ENCODE measurements at regions not wholly inside any gene's neighbourhood (a gene's known extent, or its start where the extent isn't known, plus 50 kb on each side); places are given as distances from the start of the nearest gene placed in this dataset.

DNA sequence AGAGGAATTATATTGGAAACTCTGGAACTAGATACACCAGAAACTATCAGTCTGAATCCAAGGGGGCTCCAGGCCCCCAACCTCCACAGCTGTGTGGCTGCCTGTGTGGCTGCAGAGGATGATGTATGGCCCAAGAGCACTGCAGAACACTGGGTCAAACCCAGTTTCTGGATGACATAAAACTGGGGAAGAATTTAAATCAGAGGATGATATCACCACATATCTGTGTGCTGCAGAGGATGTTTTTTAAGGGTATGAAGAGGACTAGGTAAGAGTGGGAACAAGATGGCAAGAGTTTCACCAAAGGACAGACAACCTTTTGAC is 226.4 kb downstream of the SUCLA2 start:
- H3K4me2 ChIP-seq = no peak overlapping the region
- no peaks in the 10 kb centered on the region for H4K20me1 ChIP-seq (ENCODE audit: insufficient read depth, poor library complexity, severe bottlenecking)
- H2AFZ ChIP-seq = no peak overlapping the region
- H3K27me3 ChIP-seq = no peaks in the 10 kb centered on the region
- H3K27ac ChIP-seq = no peak overlapping the region
- H3K9me2 ChIP-seq (replicated peaks; ENCODE audit: insufficient read depth) = no peaks in the 10 kb centered on the region
- DNase-seq (ENCODE audit: low spot score) = no peak
- no peaks in the 10 kb centered on the region for H3K79me2 ChIP-seq
- H3K36me3 ChIP-seq (replicated peaks; ENCODE audit: insufficient read depth, low read depth) = no peaks in the 10 kb centered on the region
- H3K4me3 ChIP-seq = no peak overlapping the region
- TF ChIP-seq EZH2phosphoT487 (IDR thresholded peaks at IDR 0.05; ENCODE audit: low read depth, severe bottlenecking, unreplicated experiment) (no peak), EZH2 (IDR thresholded peaks at IDR 0.05; ENCODE audit: borderline replicate concordance) (no peak)
- TF ChIP-seq, protein P1, sequence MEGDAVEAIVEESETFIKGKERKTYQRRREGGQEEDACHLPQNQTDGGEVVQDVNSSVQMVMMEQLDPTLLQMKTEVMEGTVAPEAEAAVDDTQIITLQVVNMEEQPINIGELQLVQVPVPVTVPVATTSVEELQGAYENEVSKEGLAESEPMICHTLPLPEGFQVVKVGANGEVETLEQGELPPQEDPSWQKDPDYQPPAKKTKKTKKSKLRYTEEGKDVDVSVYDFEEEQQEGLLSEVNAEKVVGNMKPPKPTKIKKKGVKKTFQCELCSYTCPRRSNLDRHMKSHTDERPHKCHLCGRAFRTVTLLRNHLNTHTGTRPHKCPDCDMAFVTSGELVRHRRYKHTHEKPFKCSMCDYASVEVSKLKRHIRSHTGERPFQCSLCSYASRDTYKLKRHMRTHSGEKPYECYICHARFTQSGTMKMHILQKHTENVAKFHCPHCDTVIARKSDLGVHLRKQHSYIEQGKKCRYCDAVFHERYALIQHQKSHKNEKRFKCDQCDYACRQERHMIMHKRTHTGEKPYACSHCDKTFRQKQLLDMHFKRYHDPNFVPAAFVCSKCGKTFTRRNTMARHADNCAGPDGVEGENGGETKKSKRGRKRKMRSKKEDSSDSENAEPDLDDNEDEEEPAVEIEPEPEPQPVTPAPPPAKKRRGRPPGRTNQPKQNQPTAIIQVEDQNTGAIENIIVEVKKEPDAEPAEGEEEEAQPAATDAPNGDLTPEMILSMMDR (IDR thresholded peaks at IDR 0.05; ENCODE audit: poor library complexity) = no peak
- H3K4me1 ChIP-seq (ENCODE audit: insufficient read depth) = no peaks in the 10 kb centered on the region
- H3K9me3 ChIP-seq (ENCODE audit: low read depth) = no peaks in the 10 kb centered on the region

DNA sequence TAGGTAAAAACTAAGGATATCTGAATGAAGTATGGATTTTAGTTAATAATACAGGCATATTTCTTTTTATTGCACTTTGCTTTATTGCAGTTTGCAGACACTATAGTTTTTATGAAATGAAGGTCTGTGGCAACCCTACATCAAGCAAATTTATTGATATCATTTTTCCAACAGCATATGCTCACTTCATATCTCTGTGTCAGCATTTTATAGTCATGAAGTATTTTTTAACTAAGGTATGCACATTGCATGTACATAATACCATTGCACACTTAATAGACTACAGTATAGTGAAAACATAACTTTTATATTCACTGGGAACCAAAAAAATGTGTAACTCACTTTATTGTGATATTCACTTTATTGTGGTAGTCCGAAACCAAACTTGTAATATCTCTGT is 236.3 kb downstream of the SUCLA2 start:
- no peaks in the 10 kb centered on the region for H3K9me2 ChIP-seq (replicated peaks; ENCODE audit: insufficient read depth)
- no peak overlapping the region for H2AFZ ChIP-seq
- TF ChIP-seq EZH2 (IDR thresholded peaks at IDR 0.05; ENCODE audit: borderline replicate concordance) = no peak
- no peak for TF ChIP-seq EZH2phosphoT487 (IDR thresholded peaks at IDR 0.05; ENCODE audit: low read depth, severe bottlenecking, unreplicated experiment)
- TF ChIP-seq, protein P1 (IDR thresholded peaks at IDR 0.05; ENCODE audit: poor library complexity) = no peak
- WGBS (ENCODE audit: low lambda C conversion rate, missing lambda C conversion rate) = 96% methylated on average over 1 of the region's 1 CpG
- H3K36me3 ChIP-seq (replicated peaks; ENCODE audit: insufficient read depth, low read depth) = no peaks in the 10 kb centered on the region
- no peaks in the 10 kb centered on the region for H3K27me3 ChIP-seq
- H3K9me3 ChIP-seq (ENCODE audit: low read depth) = no peaks in the 10 kb centered on the region
- no peak overlapping the region for H3K27ac ChIP-seq
- H3K79me2 ChIP-seq = no peaks in the 10 kb centered on the region
- no peak overlapping the region for H3K4me2 ChIP-seq
- H3K4me1 ChIP-seq (ENCODE audit: insufficient read depth) = no peaks in the 10 kb centered on the region
- no peak for DNase-seq (ENCODE audit: low spot score)
- H3K4me3 ChIP-seq = no peak overlapping the region
- H4K20me1 ChIP-seq (ENCODE audit: insufficient read depth, poor library complexity, severe bottlenecking) = no peaks in the 10 kb centered on the region

DNA sequence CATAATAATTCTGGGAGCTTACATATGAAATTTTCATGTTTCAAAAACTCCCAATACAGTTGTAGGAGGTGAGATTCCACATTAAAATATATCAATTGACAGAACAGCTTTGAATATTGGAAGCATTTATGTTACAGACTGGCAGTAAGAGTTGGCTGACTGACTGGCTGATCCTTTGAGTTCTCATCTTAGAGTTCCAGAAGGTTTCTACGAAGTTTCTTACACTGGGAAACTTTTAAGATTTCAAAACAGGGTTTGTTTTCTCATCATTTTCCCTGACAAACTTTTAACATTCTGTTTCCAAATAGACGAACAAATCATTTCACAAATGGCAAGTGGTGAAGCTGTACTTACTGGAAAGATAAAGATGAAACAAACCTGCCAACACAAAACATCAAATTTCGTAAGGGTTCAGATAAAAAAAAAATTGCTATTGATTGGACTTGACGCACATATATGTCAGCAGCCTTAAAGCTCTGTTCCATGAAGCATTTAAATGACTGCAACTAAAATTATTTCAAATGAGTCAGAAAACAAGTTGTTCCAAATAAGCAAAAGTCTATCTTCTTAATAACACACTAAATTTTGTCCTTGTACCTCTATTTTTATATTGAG is 243.5 kb downstream of the SUCLA2 start:
- no peak overlapping the region for H3K4me2 ChIP-seq
- H3K79me2 ChIP-seq = no peaks in the 10 kb centered on the region
- DNase-seq (ENCODE audit: low spot score) = no peak
- H3K4me1 ChIP-seq (ENCODE audit: insufficient read depth) = no peaks in the 10 kb centered on the region
- H3K36me3 ChIP-seq (replicated peaks; ENCODE audit: insufficient read depth, low read depth) = no peaks in the 10 kb centered on the region
- H4K20me1 ChIP-seq (ENCODE audit: insufficient read depth, poor library complexity, severe bottlenecking) = no peaks in the 10 kb centered on the region
- no peak for TF ChIP-seq EZH2 (IDR thresholded peaks at IDR 0.05; ENCODE audit: borderline replicate concordance)
- TF ChIP-seq, protein P1 (IDR thresholded peaks at IDR 0.05; ENCODE audit: poor library complexity) = no peak
- no peak for TF ChIP-seq EZH2phosphoT487 (IDR thresholded peaks at IDR 0.05; ENCODE audit: low read depth, severe bottlenecking, unreplicated experiment)
- H2AFZ ChIP-seq = no peak overlapping the region
- H3K9me3 ChIP-seq (ENCODE audit: low read depth) = peaks cover 4% of the 10 kb centered on the region
- no peaks in the 10 kb centered on the region for H3K27me3 ChIP-seq
- WGBS (ENCODE audit: low lambda C conversion rate, missing lambda C conversion rate) = 80% methylated on average over 4 of the region's 4 CpGs
- H3K27ac ChIP-seq = no peak overlapping the region
- H3K9me2 ChIP-seq (replicated peaks; ENCODE audit: insufficient read depth) = no peaks in the 10 kb centered on the region
- no peak overlapping the region for H3K4me3 ChIP-seq

DNA sequence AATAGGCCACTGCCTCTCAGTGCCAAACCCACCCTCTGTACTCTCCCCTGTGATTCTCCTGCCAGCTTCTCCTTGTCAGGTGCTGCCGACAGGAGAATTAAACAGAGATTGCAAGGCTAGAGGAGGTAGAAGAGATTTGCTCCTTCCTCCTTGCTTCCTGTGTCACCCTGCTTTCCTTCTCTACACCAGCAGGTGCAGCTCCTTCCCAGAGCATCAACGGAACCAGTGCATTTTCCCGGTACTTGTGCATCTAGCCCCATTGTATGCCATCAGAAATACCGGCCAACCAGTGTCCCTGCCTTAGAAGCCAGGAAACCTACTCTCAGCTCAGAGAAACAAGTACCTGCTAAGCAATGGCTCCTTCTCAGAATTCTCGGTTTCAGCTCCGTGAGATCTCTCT is 253.2 kb downstream of the SUCLA2 start:
- Histone ChIP-seq H3K36me3 (replicated peaks; ENCODE audit: insufficient read depth, low read depth) (no peaks in the 10 kb centered on the region), H3K4me3 (no peak overlapping the region), H3K9me3 (ENCODE audit: low read depth) (no peaks in the 10 kb centered on the region), H3K4me1 (ENCODE audit: insufficient read depth) (no peaks in the 10 kb centered on the region), H3K9me2 (replicated peaks; ENCODE audit: insufficient read depth) (no peaks in the 10 kb centered on the region), H2AFZ (no peak overlapping the region), H3K4me2 (no peak overlapping the region), H3K79me2 (no peaks in the 10 kb centered on the region), H3K27me3 (no peaks in the 10 kb centered on the region), H3K27ac (no peak overlapping the region), H4K20me1 (ENCODE audit: insufficient read depth, poor library complexity, severe bottlenecking) (no peaks in the 10 kb centered on the region)
- 88% methylated on average over 6 of the region's 6 CpGs for WGBS (ENCODE audit: low lambda C conversion rate, missing lambda C conversion rate)
- DNase-seq (ENCODE audit: low spot score) = no peak
- TF ChIP-seq EZH2phosphoT487 (IDR thresholded peaks at IDR 0.05; ENCODE audit: low read depth, severe bottlenecking, unreplicated experiment) (no peak), EZH2 (IDR thresholded peaks at IDR 0.05; ENCODE audit: borderline replicate concordance) (no peak)
- TF ChIP-seq, protein P1 (IDR thresholded peaks at IDR 0.05; ENCODE audit: poor library complexity) = no peak

Data from hepatocyte (in vitro differentiated cells).